ENCODE measurements at regions not wholly inside any gene's neighbourhood (a gene's known extent, or its start where the extent isn't known, plus 50 kb on each side); places are given as distances from the start of the nearest gene placed in this dataset.

- H4K91ac ChIP-seq (ENCODE audit: insufficient read depth, low read depth, low read length): no peak overlapping the region
- no peaks in the 10 kb centered on the region for H3K36me3 ChIP-seq (ENCODE audit: control insufficient read depth, insufficient read depth, low read length)
- intact Hi-C loops (cut with micrococcal nuclease): no loop called here
- H3K23ac ChIP-seq (ENCODE audit: low read depth, low read length): no peak overlapping the region
- H3K4me1 ChIP-seq (ENCODE audit: control insufficient read depth, insufficient read depth, low read length): no peaks in the 10 kb centered on the region
- H3K9me1 ChIP-seq (ENCODE audit: insufficient read depth, low read length): no peaks in the 10 kb centered on the region
- TF ChIP-seq CTCF (conservative IDR thresholded peaks at IDR 0.05; ENCODE audit: low read depth, low read length) (no peak), USF2 (IDR thresholded peaks at IDR 0.05; ENCODE audit: low read depth, low read length) (no peak), SMC3 (IDR thresholded peaks at IDR 0.05; ENCODE audit: low read depth, low read length) (no peak), POLR2A (IDR thresholded peaks at IDR 0.05; ENCODE audit: low read depth, low read length) (no peak), CEBPB (IDR thresholded peaks at IDR 0.05; ENCODE audit: low read depth, low read length) (no peak)
- H3K9ac ChIP-seq (ENCODE audit: low read depth, low read length): no peak overlapping the region
- H3K14ac ChIP-seq (replicated peaks; ENCODE audit: low read depth, low read length): no peak overlapping the region
- no peak overlapping the region for H2AFZ ChIP-seq (replicated peaks; ENCODE audit: low read length, poor library complexity)
- no peak overlapping the region for H3K18ac ChIP-seq (ENCODE audit: low read depth, low read length)
- ChIA-PET POLR2A (ENCODE audit: unreplicated experiment) (no interaction called here), CTCF (no interaction called here)
- no peak overlapping the region for H3K56ac ChIP-seq (ENCODE audit: extremely low read depth, insufficient read depth, low read length)
- H3K4me3 ChIP-seq (ENCODE audit: insufficient read depth, low read depth, low read length): no peak overlapping the region
- no peak overlapping the region for H2AK9ac ChIP-seq (replicated peaks; ENCODE audit: low read depth, low read length, poor library complexity)
- no peak overlapping the region for H2BK5ac ChIP-seq (ENCODE audit: low read depth, low read length, poor library complexity, severe bottlenecking)
- no peak overlapping the region for H2BK20ac ChIP-seq (ENCODE audit: low read depth, low read length)
- no TSS peak for BruUV-seq (replicated peaks)
- no peak overlapping the region for H3K4ac ChIP-seq (ENCODE audit: low read depth, low read length)
- H3K9me3 ChIP-seq (ENCODE audit: control insufficient read depth, insufficient read depth, low read length): 0 out of 2 replicates have a peak, but pooled peaks cover 3% of the 10 kb centered on the region
- H4K8ac ChIP-seq (ENCODE audit: low read depth in 2 of 2, low read length in 2 of 2): no peak overlapping the region
- no peaks in the 10 kb centered on the region for H3K27me3 ChIP-seq (ENCODE audit: control insufficient read depth, insufficient read depth, low read length)
- no peak overlapping the region for H4K5ac ChIP-seq (ENCODE audit: low read depth, low read length)
- in situ Hi-C loops (cut with MboI; ENCODE audit: low sequenced_read_pairs): no loop called here
- H4K20me1 ChIP-seq (ENCODE audit: insufficient read depth, low read length): no peaks in the 10 kb centered on the region
- H2AK5ac ChIP-seq (ENCODE audit: low read depth, low read length): no peak overlapping the region
- dilution Hi-C loops (cut with HindIII; ENCODE audit: low sequenced_read_pairs, unreplicated experiment): no loop called here
- no peak overlapping the region for H2BK120ac ChIP-seq (ENCODE audit: low read depth, low read length)
- no CpG with 5 or more reads among the region's 2 CpGs for WGBS, 2 experiments (ENCODE audit: extremely low coverage in 2 of 2, insufficient read length in 1 of 2)
- DNase-seq: no peak
- H3K27ac ChIP-seq (ENCODE audit: insufficient read depth, low read length): no peak overlapping the region
- no peak overlapping the region for H3K4me2 ChIP-seq (ENCODE audit: low read depth, low read length)
- no peak for ATAC-seq (ENCODE audit: low read depth)
- H3K79me1 ChIP-seq (ENCODE audit: low read depth in 1 of 2, low read length in 2 of 2): no peaks in the 10 kb centered on the region
- H2BK15ac ChIP-seq (ENCODE audit: low read depth, low read length): no peak overlapping the region
Measured at GRCh38 chr10:81130014-81130413, 592.3 kb downstream of the SH2D4B start.

Data from IMR-90 (cell line).